ENCODE measurements at regions not wholly inside any gene's neighbourhood (a gene's known extent, or its start where the extent isn't known, plus 50 kb on each side); places are given as distances from the start of the nearest gene placed in this dataset.

- Mint-ChIP-seq H3K4me3 (no peak overlapping the region), H3K27ac (no peak overlapping the region), H3K27me3 (ENCODE audit: low read depth) (peaks cover 18% of the 10 kb centered on the region), H3K9me3 (no peaks in the 10 kb centered on the region), H3K4me1 (ENCODE audit: low read depth) (no peaks in the 10 kb centered on the region), H3K36me3 (ENCODE audit: low read depth) (no peaks in the 10 kb centered on the region)
These were observed 189.9 kb downstream of the ACER2 start for GRCh38 chr9:19598722-19599121.

GRCh38 chr9:19597176-19597575 is 188.4 kb downstream of the ACER2 start:
- Mint-ChIP-seq H3K36me3 (ENCODE audit: low read depth) (no peaks in the 10 kb centered on the region), H3K4me3 (no peak overlapping the region), H3K9me3 (no peaks in the 10 kb centered on the region), H3K4me1 (ENCODE audit: low read depth) (no peaks in the 10 kb centered on the region), H3K27ac (no peak overlapping the region), H3K27me3 (ENCODE audit: low read depth) (peaks cover 13% of the 10 kb centered on the region)

- no peaks in the 10 kb centered on the region for H3K36me3 Mint-ChIP-seq (ENCODE audit: low read depth)
- no peaks in the 10 kb centered on the region for H3K9me3 Mint-ChIP-seq
- H3K27ac Mint-ChIP-seq, result no peak overlapping the region
- H3K27me3 Mint-ChIP-seq (ENCODE audit: low read depth), result peaks cover 24% of the 10 kb centered on the region
- no peak overlapping the region for H3K4me3 Mint-ChIP-seq
- no peaks in the 10 kb centered on the region for H3K4me1 Mint-ChIP-seq (ENCODE audit: low read depth)
These were observed 186.2 kb downstream of the ACER2 start for GRCh38 chr9:19595003-19595402.

- H3K9me3 Mint-ChIP-seq, result no peaks in the 10 kb centered on the region
- no peak overlapping the region for H3K27ac Mint-ChIP-seq
- H3K36me3 Mint-ChIP-seq (ENCODE audit: low read depth), result no peaks in the 10 kb centered on the region
- no peak overlapping the region for H3K4me3 Mint-ChIP-seq
- peaks cover 15% of the 10 kb centered on the region for H3K27me3 Mint-ChIP-seq (ENCODE audit: low read depth)
- H3K4me1 Mint-ChIP-seq (ENCODE audit: low read depth), result no peaks in the 10 kb centered on the region
These were observed 178.9 kb downstream of the ACER2 start for GRCh38 chr9:19587678-19588077.

GRCh38 chr9:19583890-19584289 is 175.1 kb downstream of the ACER2 start:
- H3K9me3 Mint-ChIP-seq, result no peaks in the 10 kb centered on the region
- peaks cover 4% of the 10 kb centered on the region for H3K27me3 Mint-ChIP-seq (ENCODE audit: low read depth)
- no peak overlapping the region for H3K4me3 Mint-ChIP-seq
- H3K4me1 Mint-ChIP-seq (ENCODE audit: low read depth), result no peaks in the 10 kb centered on the region
- H3K36me3 Mint-ChIP-seq (ENCODE audit: low read depth), result no peaks in the 10 kb centered on the region
- H3K27ac Mint-ChIP-seq, result no peak overlapping the region

- no peak overlapping the region for H3K4me3 Mint-ChIP-seq
- no peaks in the 10 kb centered on the region for H3K27me3 Mint-ChIP-seq (ENCODE audit: low read depth)
- no peak overlapping the region for H3K27ac Mint-ChIP-seq
- H3K36me3 Mint-ChIP-seq (ENCODE audit: low read depth), result no peaks in the 10 kb centered on the region
- H3K9me3 Mint-ChIP-seq, result no peaks in the 10 kb centered on the region
- no peaks in the 10 kb centered on the region for H3K4me1 Mint-ChIP-seq (ENCODE audit: low read depth)
These were observed 168.6 kb downstream of the ACER2 start for GRCh38 chr9:19577411-19577810.

GRCh38 chr9:19568946-19569345 is 160.1 kb downstream of the ACER2 start:
- Mint-ChIP-seq H3K36me3 (ENCODE audit: low read depth) (no peaks in the 10 kb centered on the region), H3K27ac (no peak overlapping the region), H3K9me3 (no peaks in the 10 kb centered on the region), H3K4me3 (no peak overlapping the region), H3K27me3 (ENCODE audit: low read depth) (no peaks in the 10 kb centered on the region), H3K4me1 (ENCODE audit: low read depth) (no peaks in the 10 kb centered on the region)

- no peaks in the 10 kb centered on the region for H3K27me3 Mint-ChIP-seq (ENCODE audit: low read depth)
- no peak overlapping the region for H3K27ac Mint-ChIP-seq
- no peaks in the 10 kb centered on the region for H3K4me1 Mint-ChIP-seq (ENCODE audit: low read depth)
- H3K9me3 Mint-ChIP-seq, result no peaks in the 10 kb centered on the region
- H3K4me3 Mint-ChIP-seq, result no peak overlapping the region
- H3K36me3 Mint-ChIP-seq (ENCODE audit: low read depth), result no peaks in the 10 kb centered on the region
These were observed 155.7 kb downstream of the ACER2 start for GRCh38 chr9:19564396-19565061.

GRCh38 chr9:19555214-19555613 is 146.4 kb downstream of the ACER2 start:
- no peak overlapping the region for H3K4me3 Mint-ChIP-seq
- H3K9me3 Mint-ChIP-seq, result peaks cover 4% of the 10 kb centered on the region
- no peaks in the 10 kb centered on the region for H3K4me1 Mint-ChIP-seq (ENCODE audit: low read depth)
- no peak overlapping the region for H3K27ac Mint-ChIP-seq
- no peaks in the 10 kb centered on the region for H3K36me3 Mint-ChIP-seq (ENCODE audit: low read depth)
- H3K27me3 Mint-ChIP-seq (ENCODE audit: low read depth), result no peaks in the 10 kb centered on the region

GRCh38 chr9:19554529-19554928 is 145.7 kb downstream of the ACER2 start:
- H3K4me1 Mint-ChIP-seq (ENCODE audit: low read depth), result no peaks in the 10 kb centered on the region
- no peak overlapping the region for H3K27ac Mint-ChIP-seq
- no peaks in the 10 kb centered on the region for H3K27me3 Mint-ChIP-seq (ENCODE audit: low read depth)
- H3K4me3 Mint-ChIP-seq, result no peak overlapping the region
- no peaks in the 10 kb centered on the region for H3K36me3 Mint-ChIP-seq (ENCODE audit: low read depth)
- peaks cover 4% of the 10 kb centered on the region for H3K9me3 Mint-ChIP-seq

- Mint-ChIP-seq H3K4me3 (no peak overlapping the region), H3K9me3 (peaks cover 4% of the 10 kb centered on the region), H3K27me3 (ENCODE audit: low read depth) (no peaks in the 10 kb centered on the region), H3K36me3 (ENCODE audit: low read depth) (no peaks in the 10 kb centered on the region), H3K27ac (no peak overlapping the region), H3K4me1 (ENCODE audit: low read depth) (no peaks in the 10 kb centered on the region)
These were observed 144.6 kb downstream of the ACER2 start for GRCh38 chr9:19553441-19553840.

- peaks cover 4% of the 10 kb centered on the region for H3K9me3 Mint-ChIP-seq
- no peak overlapping the region for H3K4me3 Mint-ChIP-seq
- no peaks in the 10 kb centered on the region for H3K27me3 Mint-ChIP-seq (ENCODE audit: low read depth)
- H3K4me1 Mint-ChIP-seq (ENCODE audit: low read depth), result no peaks in the 10 kb centered on the region
- H3K27ac Mint-ChIP-seq, result no peak overlapping the region
- no peaks in the 10 kb centered on the region for H3K36me3 Mint-ChIP-seq (ENCODE audit: low read depth)
These were observed 143.7 kb downstream of the ACER2 start for GRCh38 chr9:19552282-19553105.

- H3K27me3 Mint-ChIP-seq (ENCODE audit: low read depth), result no peaks in the 10 kb centered on the region
- H3K36me3 Mint-ChIP-seq (ENCODE audit: low read depth), result no peaks in the 10 kb centered on the region
- no peak overlapping the region for H3K4me3 Mint-ChIP-seq
- no peaks in the 10 kb centered on the region for H3K4me1 Mint-ChIP-seq (ENCODE audit: low read depth)
- H3K27ac Mint-ChIP-seq, result no peak overlapping the region
- H3K9me3 Mint-ChIP-seq, result no peaks in the 10 kb centered on the region
These were observed 142.5 kb downstream of the ACER2 start for GRCh38 chr9:19551124-19551929.

- peaks cover 2% of the 10 kb centered on the region for H3K9me3 Mint-ChIP-seq
- H3K4me3 Mint-ChIP-seq, result no peak overlapping the region
- no peaks in the 10 kb centered on the region for H3K4me1 Mint-ChIP-seq (ENCODE audit: low read depth)
- H3K27ac Mint-ChIP-seq, result no peak overlapping the region
- H3K36me3 Mint-ChIP-seq (ENCODE audit: low read depth), result no peaks in the 10 kb centered on the region
- no peaks in the 10 kb centered on the region for H3K27me3 Mint-ChIP-seq (ENCODE audit: low read depth)
These were observed 141.2 kb downstream of the ACER2 start for GRCh38 chr9:19550009-19550408.

GRCh38 chr9:19533373-19533772 is 124.6 kb downstream of the ACER2 start:
- Mint-ChIP-seq H3K27me3 (ENCODE audit: low read depth) (peaks cover 10% of the 10 kb centered on the region), H3K4me1 (ENCODE audit: low read depth) (no peaks in the 10 kb centered on the region), H3K36me3 (ENCODE audit: low read depth) (no peaks in the 10 kb centered on the region), H3K9me3 (peaks cover 9% of the 10 kb centered on the region), H3K4me3 (no peak overlapping the region), H3K27ac (no peak overlapping the region)

Measured in T-helper 1 cell treated with Interleukin-12 subunit alpha and Interleukin-12 subunit beta and Interleukin-4 antibody, amounts not matched to agents 30 μg/mL and 1 μg/mL, for 36 hours (primary cell).